Transverse colon (tissue), 4 donors: ENCODE measurements at regions not wholly inside any gene's neighbourhood (a gene's known extent, or its start where the extent isn't known, plus 50 kb on each side); places are given as distances from the start of the nearest gene placed in this dataset.

Source experiments
- DNase-seq: peaks from one replicate; pipeline ENCODE4 v3.0.0-alpha.2; 2019
- H3K27ac ChIP-seq, 4 donors: fragments of 200-600 bp; sonication (generic); 2 replicates each; pipeline ENCODE4 v1.5.1; 2016 to 2018; ENCODE audit warnings: inconsistent platforms in 4 of 4
- H3K27me3 ChIP-seq: fragments of 200-600 bp; sonication (generic); 2 replicates; pipeline ENCODE4 v1.5.1; 2017; ENCODE audit warnings: inconsistent platforms
- H3K36me3 ChIP-seq, 4 donors: fragments of 200-600 bp; sonication (generic); 2 replicates each; pipeline ENCODE4 v1.5.1; 2017 to 2019; ENCODE audit warnings: inconsistent platforms in 4 of 4
- H3K4me1 ChIP-seq, 4 donors: fragments of 200-600 bp; sonication (generic); 2 replicates each; pipeline ENCODE4 v1.5.1; 2017 to 2020; ENCODE audit warnings: inconsistent platforms in 4 of 4
- H3K4me3 ChIP-seq, 4 donors: fragments of 200-600 bp; sonication (generic); 1 replicate in 1 of 4; 2 replicates in 3 of 4; pipeline versions ENCODE4 v1.5.1 to v1.6.1; 2017 to 2019; ENCODE audit warnings: inconsistent platforms in 4 of 4
- H3K9me3 ChIP-seq, 2 donors: fragments of 200-600 bp; sonication (generic); 2 replicates each; pipeline ENCODE4 v1.5.1; 2017 to 2019; ENCODE audit warnings: inconsistent platforms in 2 of 2
- CTCF ChIP-seq, 5 experiments: fragments of 200-600 bp in 3 of 5; fragments of 450-650 bp in 2 of 5; sonication (generic) in 3 of 5; IDR thresholded peaks; 1 replicate in 2 of 5; 2 replicates in 3 of 5; pipeline ENCODE4 v1.5.1; 2016 to 2017; ENCODE audit warnings: antibody characterized with exemption in 5 of 5, inconsistent platforms in 3 of 5, mild to moderate bottlenecking in 2 of 5, moderate library complexity in 1 of 5
- EP300 ChIP-seq: sonication (generic); formaldehyde crosslinking; IDR thresholded peaks from one replicate; pipeline ENCODE4 v1.6.1; 2017; ENCODE audit warnings: antibody characterized with exemption, low read depth
- POLR2A ChIP-seq: fragments of 450-650 bp; IDR thresholded peaks from one replicate; pipeline ENCODE4 v1.6.1; 2016; ENCODE audit warnings: antibody characterized with exemption, mild to moderate bottlenecking, moderate library complexity
- POLR2AphosphoS5 ChIP-seq, 3 donors: sonication (generic); formaldehyde crosslinking; IDR thresholded peaks; one replicate each; pipeline ENCODE4 v1.6.1; 2016; ENCODE audit warnings: antibody characterized with exemption in 3 of 3
- WGBS, 2 donors: methylation state at CpG; one replicate each; pipeline ENCODE4 v1.1.5; 2018; ENCODE audit warnings: low coverage in 1 of 2; 5-methylcytosine and 5-hydroxymethylcytosine counted together
- in situ Hi-C, 4 donors: fragments of 200-750 bp; cut with MboI; loops; one replicate each; pipeline versions ENCODE4 v1.15.0 to v1.15.1; 2017; ENCODE audit warnings: low sequenced_read_pairs in 3 of 4, low pct_ligation_motif_present in 1 of 4, low pct_unique_long_range_greater_than_20kb in 1 of 4
- intact Hi-C: fragments of 100-400 bp; cut with DNase I; formaldehyde crosslinking; loops from one replicate; pipeline ENCODE4 v1.15.1; 2023; ENCODE audit warnings: low total_unique reads

GRCh38 chr7:130990178-130990832 lies 256.3 kb upstream of the KLF14 start:
- no peaks in the 10 kb centered on the region for H3K27me3 ChIP-seq
- H3K9me3 ChIP-seq, result no peaks in the 10 kb centered on the region
- intact Hi-C loops (no loop called here), in situ Hi-C loops (loop anchor here in 1 of 4 donors (10.0 kb wide), 1 partner anchor 86 kb away; no protein-coding TSS in a partner anchor)
- peak overlapping the region; percentile 16 to 75 (median 36) for H3K27ac ChIP-seq
- DNase-seq, result peak; percentile 75
- H3K4me3 ChIP-seq, result no peak overlapping the region
- WGBS, 2 donors, result 50 to 54% methylated on average over 1 to 16 of the region's 16 CpGs
- peaks cover 30 to 88% (median 46%) of the 10 kb centered on the region in 4 donors for H3K4me1 ChIP-seq
- TF ChIP-seq CTCF (IDR thresholded peaks at IDR 0.05), result no peak
- no peak for TF ChIP-seq POLR2A
- no peak for TF ChIP-seq POLR2AphosphoS5 (IDR thresholded peaks at IDR 0.05)
- TF ChIP-seq EP300, result no peak
- no peaks in the 10 kb centered on the region for H3K36me3 ChIP-seq

GRCh38 chr7:130993671-130994365 lies 259.8 kb upstream of the KLF14 start:
- no peaks in the 10 kb centered on the region for H3K9me3 ChIP-seq
- H3K27me3 ChIP-seq, result no peaks in the 10 kb centered on the region
- peak overlapping the region; percentile 79 to 86 (median 81) for H3K27ac ChIP-seq
- intact Hi-C loops, result no loop called here
- peaks cover 34 to 94% (median 63%) of the 10 kb centered on the region in 4 donors for H3K4me1 ChIP-seq
- H3K36me3 ChIP-seq, result no peaks in the 10 kb centered on the region
- in situ Hi-C loops, result loop anchor here in 1 of 4 donors (10.0 kb wide), 1 partner anchor 89 kb away; no protein-coding TSS in a partner anchor
- no peak overlapping the region for H3K4me3 ChIP-seq
- TF ChIP-seq EP300 (no peak), POLR2A (no peak), POLR2AphosphoS5 (IDR thresholded peaks at IDR 0.05) (no peak), CTCF (IDR thresholded peaks at IDR 0.05) (no peak)
- DNase-seq, result no peak
- 42 to 64% methylated on average over 4 to 11 of the region's 11 CpGs for WGBS, 2 donors

- DNase-seq, result peak; percentile 58
- H3K27me3 ChIP-seq, result no peaks in the 10 kb centered on the region
- peak in 1 of 3 donors; percentile 32 for TF ChIP-seq POLR2AphosphoS5 (IDR thresholded peaks at IDR 0.05)
- TF ChIP-seq CTCF (IDR thresholded peaks at IDR 0.05), result no peak
- no peak overlapping the region for H3K4me3 ChIP-seq
- intact Hi-C loops (no loop called here), in situ Hi-C loops (loop anchor here in 1 of 4 donors (10.0 kb wide), 1 partner anchor 90 kb away; no protein-coding TSS in a partner anchor)
- no peaks in the 10 kb centered on the region for H3K36me3 ChIP-seq
- WGBS, 2 donors, result 38 to 47% methylated on average over 5 to 13 of the region's 13 CpGs
- peaks cover 31 to 94% (median 66%) of the 10 kb centered on the region in 4 donors for H3K4me1 ChIP-seq
- no peaks in the 10 kb centered on the region for H3K9me3 ChIP-seq
- H3K27ac ChIP-seq, result peak overlapping the region; percentile 79 to 86 (median 81)
Observed at GRCh38 chr7:130994378-130995115, 260.5 kb upstream of the KLF14 start.
